K562 (cell line): ENCODE measurements at regions not wholly inside any gene's neighbourhood (a gene's known extent, or its start where the extent isn't known, plus 50 kb on each side); places are given as distances from the start of the nearest gene placed in this dataset.

ENCODE experiments used
- ATAC-seq: fragments of 200-7000 bp; cut with Tn5 transposase; 3 replicates; pipeline ENCODE4 v1.9.1; 2020; ENCODE audit warnings: moderate library complexity
- BruUV-seq: library from RNA; stranded (reverse); fragments of 400-500 nt; replicated peaks from 2 replicates; lab custom pipeline; 2021; lab: Mats Ljungman, UMichigan
- CTCF ChIA-PET: fragments of 300-600 bp; formaldehyde crosslinking; extraction: SDS; loops from one replicate; lab custom pipeline; 2021; ENCODE audit warnings: low intra/inter-chr PET ratio; lab: Yijun Ruan, JAX
- POLR2A ChIA-PET: fragments of 300-600, 350-650 bp; sonication (Branson Sonifier 250); formaldehyde crosslinking; extraction: SDS; loops from one replicate; lab custom pipeline; 2021; ENCODE audit warnings: antibody characterized with exemption, inconsistent platforms; lab: Yijun Ruan, JAX
- DNase-seq, 4 experiments: peaks; one replicate each; pipeline versions ENCODE4 v3.0.0 to v3.0.0-alpha.2; 2011 to 2018; ENCODE audit warnings: low spot score in 3 of 4, mixed read lengths in 3 of 4; ENCODE audit errors: extremely low read depth in 1 of 4
- FAIRE-seq: peaks from 2 replicates; lab custom pipeline; 2011; peaks lifted over from hg19 to GRCh38; lab: Jason Lieb, UNC
- H2AFZ ChIP-seq: 2 replicates; pipeline ENCODE4 v1.6.0; 2011; ENCODE audit warnings: low read depth, low read length, control low read depth, inconsistent platforms
- H3K27ac ChIP-seq: fragments of 200-600 bp; 3 replicates; pipeline ENCODE4 v1.8.0; 2011; ENCODE audit warnings: low read depth, mild to moderate bottlenecking, control low read depth, inconsistent platforms, low read length, moderate library complexity, mixed read lengths; ENCODE audit errors: extremely low read depth
- H3K27me3 ChIP-seq, 2 experiments: fragments of 300-600 bp in 1 of 2; 2 replicates in 1 of 2; 3 replicates in 1 of 2; pipeline versions ENCODE4 v1.6.0 to v1.8.0; 2011; ENCODE audit warnings: inconsistent platforms in 2 of 2, low read length in 2 of 2, mild to moderate bottlenecking in 1 of 2, mixed read lengths in 1 of 2, moderate library complexity in 1 of 2; ENCODE audit not compliant: control insufficient read depth in 2 of 2, insufficient read depth in 2 of 2
- H3K36me3 ChIP-seq: fragments of 300-600 bp; 3 replicates; pipeline ENCODE4 v1.8.0; 2011; ENCODE audit warnings: mild to moderate bottlenecking, low read length, inconsistent platforms; ENCODE audit not compliant: control insufficient read depth, insufficient read depth
- H3K4me1 ChIP-seq, 2 experiments: fragments of 200-600 bp in 1 of 2; replicated peaks in 1 of 2; 2 replicates in 1 of 2; 3 replicates in 1 of 2; pipeline versions ENCODE4 v1.5.1 to v1.8.0; 2011; ENCODE audit warnings: inconsistent platforms in 2 of 2, low read length in 2 of 2, mild to moderate bottlenecking in 1 of 2, mixed read lengths in 1 of 2, moderate library complexity in 1 of 2; ENCODE audit not compliant: control insufficient read depth in 2 of 2, insufficient read depth in 2 of 2
- H3K4me2 ChIP-seq: 2 replicates; pipeline ENCODE4 v1.6.1; 2011; ENCODE audit warnings: low read length, control low read depth, inconsistent platforms, mixed read lengths; ENCODE audit not compliant: insufficient read depth
- H3K4me3 ChIP-seq: fragments of 200-600 bp; sonication (generic), shearing (Covaris generic); 2 replicates; pipeline ENCODE4 v1.5.1; 2016; ENCODE audit warnings: control low read depth, inconsistent platforms
- H3K79me2 ChIP-seq: fragments of 200-600 bp; 3 replicates; pipeline ENCODE4 v1.8.0; 2011; ENCODE audit warnings: low read length, inconsistent platforms; ENCODE audit not compliant: control insufficient read depth, insufficient read depth
- H3K9ac ChIP-seq, 2 experiments: 2 replicates each; pipeline versions ENCODE4 v1.6.0 to v1.6.1; 2011; ENCODE audit warnings: low read depth in 2 of 2, low read length in 2 of 2, control low read depth in 1 of 2, inconsistent platforms in 1 of 2, mild to moderate bottlenecking in 1 of 2, mixed read lengths in 1 of 2; ENCODE audit not compliant: insufficient read depth in 1 of 2
- H3K9me1 ChIP-seq: one replicate; pipeline ENCODE4 v1.6.0; 2011; ENCODE audit warnings: inconsistent platforms, mild to moderate bottlenecking, low read length, moderate library complexity; ENCODE audit not compliant: control insufficient read depth, insufficient read depth
- H3K9me3 ChIP-seq: replicated peaks from 2 replicates; pipeline ENCODE4 v1.5.1; 2011; ENCODE audit warnings: low read depth, low read length, inconsistent platforms; ENCODE audit not compliant: control insufficient read depth, insufficient read depth
- H4K20me1 ChIP-seq: replicated peaks from 2 replicates; pipeline ENCODE4 v1.6.1; 2011; ENCODE audit warnings: low read length, inconsistent platforms, mixed read lengths; ENCODE audit not compliant: control insufficient read depth, insufficient read depth
- ATF2 ChIP-seq: sonication (generic); formaldehyde crosslinking; IDR thresholded peaks from 2 replicates; pipeline ENCODE4 v1.8.1; 2022; ENCODE audit warnings: missing genetic modification reagents
- CREB3L1 ChIP-seq: fragments of 450-650 bp; IDR thresholded peaks from 2 replicates; pipeline ENCODE4 v1.6.1; 2014; ENCODE audit warnings: low read depth, mild to moderate bottlenecking, moderate library complexity, borderline replicate concordance
- HBP1 ChIP-seq: fragments of 450-650 bp; formaldehyde crosslinking; IDR thresholded peaks from 2 replicates; pipeline ENCODE4 v1.4.0; 2022; ENCODE audit warnings: missing genetic modification characterization
- IRF2 ChIP-seq: sonication (generic); formaldehyde crosslinking; IDR thresholded peaks from 2 replicates; pipeline ENCODE4 v1.8.1; 2022; ENCODE audit warnings: mild to moderate bottlenecking, missing genetic modification reagents
- RBM22 ChIP-seq: fragments of 200-400 bp; formaldehyde crosslinking; IDR thresholded peaks from 2 replicates; pipeline ENCODE4 v1.6.1; 2018; ENCODE audit warnings: low read length, low read depth; ENCODE audit not compliant: poor library complexity, severe bottlenecking
- ZBTB26 ChIP-seq: fragments of 450-650 bp; formaldehyde crosslinking; IDR thresholded peaks from 2 replicates; pipeline ENCODE4 v1.4.0; 2022; ENCODE audit warnings: missing genetic modification characterization
- ZNF175 ChIP-seq: fragments of 200-800 bp; sonication (Bioruptor generic); IDR thresholded peaks from 2 replicates; pipeline ENCODE4 v1.6.1; 2016; ENCODE audit warnings: low read depth, mild to moderate bottlenecking, missing genetic modification characterization, missing compliant biosample characterization
- ZNF830 ChIP-seq: fragments of 250-450 bp; sonication (Bioruptor Pico); IDR thresholded peaks from 2 replicates; pipeline ENCODE4 v1.5.0; 2021; ENCODE audit warnings: mild to moderate bottlenecking
- WGBS: fragments of 100-300 bp; shearing (Covaris generic); methylation state at CpG from one replicate; pipeline ENCODE4 v1.1.6; 2016; ENCODE audit warnings: low coverage, mixed read lengths; ENCODE audit not compliant: insufficient coverage; ENCODE audit errors: missing lambda C conversion rate; 5-methylcytosine and 5-hydroxymethylcytosine counted together
- in situ Hi-C: fragments of 300-500 bp; cut with MboI; formaldehyde crosslinking; loops from 4 replicates; pipeline ENCODE4 v1.15.0; 2018; ENCODE audit warnings: inconsistent platforms, mixed read lengths
- intact Hi-C: fragments of 100-400 bp; cut with micrococcal nuclease; formaldehyde crosslinking; loops from 2 replicates; pipeline ENCODE4 v1.14.2; 2022
- TF ChIP-seq, protein P1 (sequence below): sonication (generic); formaldehyde crosslinking; IDR thresholded peaks from 2 replicates; pipeline ENCODE4 v1.8.1; 2022; ENCODE audit warnings: missing genetic modification reagents
- TF ChIP-seq, protein P2 (sequence below): fragments of 200-800 bp; sonication (Bioruptor generic); IDR thresholded peaks from 2 replicates; pipeline ENCODE4 v1.6.1; 2017; ENCODE audit warnings: missing genetic modification characterization, missing compliant biosample characterization
- TF ChIP-seq, protein P3 (sequence below): fragments of 250-450 bp; sonication (Bioruptor Pico); IDR thresholded peaks from 2 replicates; pipeline ENCODE4 v1.9.0; 2021; ENCODE audit warnings: mild to moderate bottlenecking

DNA sequence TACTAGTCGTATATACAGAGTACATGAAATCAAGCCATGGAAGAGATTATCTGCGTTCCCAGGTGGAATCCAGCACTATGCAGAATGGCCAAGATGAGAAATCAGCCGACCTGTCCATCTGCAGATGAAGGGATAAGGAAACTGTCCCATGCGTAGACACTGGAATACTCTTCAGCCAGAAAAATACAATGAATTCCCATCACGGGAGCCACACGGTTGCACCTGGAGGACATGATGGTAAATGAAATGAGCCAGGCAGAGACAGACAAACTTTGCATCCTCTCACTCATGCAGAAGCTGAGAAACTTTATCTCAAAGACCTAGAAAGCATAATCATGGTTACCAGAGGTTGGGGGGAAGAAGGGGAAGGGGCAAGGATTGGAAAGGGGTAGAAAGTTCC lies 111.9 kb upstream of the TOP3B start:
- Histone ChIP-seq H3K27ac (no peak overlapping the region), H3K4me3 (no peak overlapping the region), H3K36me3 (no peaks in the 10 kb centered on the region), H2AFZ (no peak overlapping the region), H3K79me2 (no peaks in the 10 kb centered on the region), H3K9me3 (no peaks in the 10 kb centered on the region), H3K4me1 (no peaks in the 10 kb centered on the region), H3K27me3 (peaks cover 53 to 64% of the 10 kb centered on the region in 2 experiments), H4K20me1 (no peaks in the 10 kb centered on the region), H3K4me2 (no peak overlapping the region), H3K9me1 (no peaks in the 10 kb centered on the region), H3K9ac (no peak overlapping the region)
- 1% methylated on average over 6 of the region's 6 CpGs for WGBS
- FAIRE-seq (no peak), ATAC-seq (no peak), DNase-seq (no peak)
- BruUV-seq, result no TSS peak
- in situ Hi-C loops (no loop called here), intact Hi-C loops (no loop called here)
- POLR2A ChIA-PET, result interaction anchor here (0.6 to 0.8 kb wide), 3 partner anchors 8 to 1343 kb away, joined by 3 read pairs; no protein-coding TSS in a partner anchor
- peak; percentile 77; the same call in 1 of the 2 replicates for TF ChIP-seq ZNF830
- TF ChIP-seq, protein P1, sequence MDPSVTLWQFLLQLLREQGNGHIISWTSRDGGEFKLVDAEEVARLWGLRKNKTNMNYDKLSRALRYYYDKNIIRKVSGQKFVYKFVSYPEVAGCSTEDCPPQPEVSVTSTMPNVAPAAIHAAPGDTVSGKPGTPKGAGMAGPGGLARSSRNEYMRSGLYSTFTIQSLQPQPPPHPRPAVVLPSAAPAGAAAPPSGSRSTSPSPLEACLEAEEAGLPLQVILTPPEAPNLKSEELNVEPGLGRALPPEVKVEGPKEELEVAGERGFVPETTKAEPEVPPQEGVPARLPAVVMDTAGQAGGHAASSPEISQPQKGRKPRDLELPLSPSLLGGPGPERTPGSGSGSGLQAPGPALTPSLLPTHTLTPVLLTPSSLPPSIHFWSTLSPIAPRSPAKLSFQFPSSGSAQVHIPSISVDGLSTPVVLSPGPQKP (CRISPR knock-in tag), result 0 out of 2 replicates have a peak, but pooled peaks have one; percentile 70
- no peak for TF ChIP-seq ZBTB26 (CRISPR knock-in tag)
- no peak for TF ChIP-seq CREB3L1
- no peak for TF ChIP-seq ZNF175 (CRISPR knock-in tag)
- no peak for TF ChIP-seq HBP1 (CRISPR knock-in tag)
- no peak for TF ChIP-seq RBM22
- TF ChIP-seq, protein P2, sequence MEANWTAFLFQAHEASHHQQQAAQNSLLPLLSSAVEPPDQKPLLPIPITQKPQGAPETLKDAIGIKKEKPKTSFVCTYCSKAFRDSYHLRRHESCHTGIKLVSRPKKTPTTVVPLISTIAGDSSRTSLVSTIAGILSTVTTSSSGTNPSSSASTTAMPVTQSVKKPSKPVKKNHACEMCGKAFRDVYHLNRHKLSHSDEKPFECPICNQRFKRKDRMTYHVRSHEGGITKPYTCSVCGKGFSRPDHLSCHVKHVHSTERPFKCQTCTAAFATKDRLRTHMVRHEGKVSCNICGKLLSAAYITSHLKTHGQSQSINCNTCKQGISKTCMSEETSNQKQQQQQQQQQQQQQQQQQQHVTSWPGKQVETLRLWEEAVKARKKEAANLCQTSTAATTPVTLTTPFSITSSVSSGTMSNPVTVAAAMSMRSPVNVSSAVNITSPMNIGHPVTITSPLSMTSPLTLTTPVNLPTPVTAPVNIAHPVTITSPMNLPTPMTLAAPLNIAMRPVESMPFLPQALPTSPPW, result no peak
- TF ChIP-seq, protein P3, sequence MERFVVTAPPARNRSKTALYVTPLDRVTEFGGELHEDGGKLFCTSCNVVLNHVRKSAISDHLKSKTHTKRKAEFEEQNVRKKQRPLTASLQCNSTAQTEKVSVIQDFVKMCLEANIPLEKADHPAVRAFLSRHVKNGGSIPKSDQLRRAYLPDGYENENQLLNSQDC, result no peak
- TF ChIP-seq ATF2 (CRISPR knock-in tag), result 0 out of 2 replicates have a peak, but pooled peaks have one; percentile 8
- peak; percentile 86 for TF ChIP-seq IRF2 (CRISPR knock-in tag)
- CTCF ChIA-PET, result no interaction called here
